ENCODE measurements at regions not wholly inside any gene's neighbourhood (a gene's known extent, or its start where the extent isn't known, plus 50 kb on each side); places are given as distances from the start of the nearest gene placed in this dataset.

GRCh38 chr5:86880344-86880743 is 262.6 kb downstream of the COX7C start:
- no peak overlapping the region for H3K4me3 Mint-ChIP-seq (ENCODE audit: unreplicated experiment)
- H3K9me3 Mint-ChIP-seq (ENCODE audit: low read depth): no peaks in the 10 kb centered on the region
- H3K36me3 Mint-ChIP-seq (ENCODE audit: low read depth): no peaks in the 10 kb centered on the region
- peaks cover 14% of the 10 kb centered on the region for H3K27me3 Mint-ChIP-seq (ENCODE audit: low read depth)
- no peaks in the 10 kb centered on the region for H3K4me1 Mint-ChIP-seq (ENCODE audit: low read depth)
- no peak for TF ChIP-seq CTCF (IDR thresholded peaks at IDR 0.05)
- H3K27ac Mint-ChIP-seq (ENCODE audit: unreplicated experiment): no peak overlapping the region
- no peak for DNase-seq (ENCODE audit: low spot score)

GRCh38 chr5:86880785-86881492 is 263.2 kb downstream of the COX7C start:
- H3K4me3 Mint-ChIP-seq (ENCODE audit: unreplicated experiment): no peak overlapping the region
- H3K27me3 Mint-ChIP-seq (ENCODE audit: low read depth): peaks cover 15% of the 10 kb centered on the region
- no peak overlapping the region for H3K27ac Mint-ChIP-seq (ENCODE audit: unreplicated experiment)
- H3K36me3 Mint-ChIP-seq (ENCODE audit: low read depth): no peaks in the 10 kb centered on the region
- no peak for DNase-seq (ENCODE audit: low spot score)
- peak; percentile 82 for TF ChIP-seq CTCF (IDR thresholded peaks at IDR 0.05)
- no peaks in the 10 kb centered on the region for H3K9me3 Mint-ChIP-seq (ENCODE audit: low read depth)
- H3K4me1 Mint-ChIP-seq (ENCODE audit: low read depth): no peaks in the 10 kb centered on the region

GRCh38 chr5:86881493-86882090 is 263.9 kb downstream of the COX7C start:
- TF ChIP-seq CTCF (IDR thresholded peaks at IDR 0.05): no peak
- Mint-ChIP-seq H3K36me3 (ENCODE audit: low read depth) (no peaks in the 10 kb centered on the region), H3K27ac (ENCODE audit: unreplicated experiment) (no peak overlapping the region), H3K4me3 (ENCODE audit: unreplicated experiment) (no peak overlapping the region), H3K9me3 (ENCODE audit: low read depth) (no peaks in the 10 kb centered on the region), H3K4me1 (ENCODE audit: low read depth) (no peaks in the 10 kb centered on the region), H3K27me3 (ENCODE audit: low read depth) (peaks cover 19% of the 10 kb centered on the region)
- DNase-seq (ENCODE audit: low spot score): no peak

- H3K4me1 Mint-ChIP-seq (ENCODE audit: low read depth): no peaks in the 10 kb centered on the region
- no peaks in the 10 kb centered on the region for H3K9me3 Mint-ChIP-seq (ENCODE audit: low read depth)
- no peaks in the 10 kb centered on the region for H3K36me3 Mint-ChIP-seq (ENCODE audit: low read depth)
- H3K27me3 Mint-ChIP-seq (ENCODE audit: low read depth): peaks cover 12% of the 10 kb centered on the region
- H3K27ac Mint-ChIP-seq (ENCODE audit: unreplicated experiment): no peak overlapping the region
- H3K4me3 Mint-ChIP-seq (ENCODE audit: unreplicated experiment): no peak overlapping the region
- DNase-seq (ENCODE audit: low spot score): no peak
- no peak for TF ChIP-seq CTCF (IDR thresholded peaks at IDR 0.05)
Measured at GRCh38 chr5:86884608-86885007, 266.9 kb downstream of the COX7C start.

GRCh38 chr5:86885011-86885410 is 267.3 kb downstream of the COX7C start:
- H3K36me3 Mint-ChIP-seq (ENCODE audit: low read depth): no peaks in the 10 kb centered on the region
- H3K4me3 Mint-ChIP-seq (ENCODE audit: unreplicated experiment): no peak overlapping the region
- H3K27ac Mint-ChIP-seq (ENCODE audit: unreplicated experiment): no peak overlapping the region
- peaks cover 12% of the 10 kb centered on the region for H3K27me3 Mint-ChIP-seq (ENCODE audit: low read depth)
- no peak for TF ChIP-seq CTCF (IDR thresholded peaks at IDR 0.05)
- H3K9me3 Mint-ChIP-seq (ENCODE audit: low read depth): no peaks in the 10 kb centered on the region
- DNase-seq (ENCODE audit: low spot score): no peak
- H3K4me1 Mint-ChIP-seq (ENCODE audit: low read depth): no peaks in the 10 kb centered on the region

Data from chondrocyte (in vitro differentiated cells).